Neural cell (in vitro differentiated cells): ENCODE measurements at regions not wholly inside any gene's neighbourhood (a gene's known extent, or its start where the extent isn't known, plus 50 kb on each side); places are given as distances from the start of the nearest gene placed in this dataset.

Experiments
- H2AFZ ChIP-seq: fragments of 200-600, 300-800 bp; sonication (generic), shearing (Covaris generic); 2 replicates; pipeline ENCODE4 v1.6.0; 2014; ENCODE audit warnings: low read depth, mild to moderate bottlenecking, antibody characterized with exemption, low read length, moderate library complexity
- H3F3A ChIP-seq: fragments of 200-600 bp; shearing (Covaris generic); 2 replicates; pipeline ENCODE4 v1.6.1; 2016; ENCODE audit warnings: mild to moderate bottlenecking, moderate library complexity, mixed read lengths, antibody characterized with exemption, low read length; ENCODE audit not compliant: insufficient read depth, poor library complexity, severe bottlenecking
- H3K27ac ChIP-seq: fragments of 200-600, 300-800 bp; sonication (generic), shearing (Covaris generic); 2 replicates; pipeline ENCODE4 v1.5.1; 2014; ENCODE audit warnings: mild to moderate bottlenecking, low read length, moderate library complexity
- H3K27me3 ChIP-seq: fragments of 300-800, 200-600 bp; sonication (generic), shearing (Covaris generic); 2 replicates; pipeline ENCODE4 v1.6.0; 2014; ENCODE audit warnings: mild to moderate bottlenecking, low read depth, low read length, moderate library complexity; ENCODE audit not compliant: insufficient read depth
- H3K36me3 ChIP-seq: fragments of 300-800, 200-600 bp; sonication (generic), shearing (Covaris generic); 2 replicates; pipeline ENCODE4 v1.5.1; 2014; ENCODE audit warnings: mild to moderate bottlenecking, antibody characterized with exemption, low read length, moderate library complexity; ENCODE audit not compliant: insufficient read depth
- H3K4me2 ChIP-seq: fragments of 300-800, 200-600 bp; sonication (generic), shearing (Covaris generic); 2 replicates; pipeline ENCODE4 v1.6.0; 2014; ENCODE audit warnings: mild to moderate bottlenecking, low read length
- H3K4me3 ChIP-seq: fragments of 300-800, 200-600 bp; sonication (generic), shearing (Covaris generic); 2 replicates; pipeline ENCODE4 v1.5.1; 2014; ENCODE audit warnings: mild to moderate bottlenecking, low read length, moderate library complexity
- H3K79me2 ChIP-seq: fragments of 200-600 bp; shearing (Covaris generic); replicated peaks from 2 replicates; pipeline ENCODE4 v1.6.0; 2014; ENCODE audit warnings: mild to moderate bottlenecking, low read length, moderate library complexity; ENCODE audit not compliant: insufficient read depth
- H3K9ac ChIP-seq: fragments of 300-800, 200-600 bp; sonication (generic), shearing (Covaris generic); 2 replicates; pipeline ENCODE4 v1.6.1; 2016; ENCODE audit warnings: mild to moderate bottlenecking, low read length, mixed read lengths
- H3K9me2 ChIP-seq: fragments of 200-600 bp; shearing (Covaris generic); 2 replicates; pipeline ENCODE4 v1.6.1; 2016; ENCODE audit warnings: mild to moderate bottlenecking, low read length, mixed read lengths; ENCODE audit not compliant: insufficient read depth
- H3K9me3 ChIP-seq: fragments of 200-600, 300-800 bp; sonication (generic), shearing (Covaris generic); 2 replicates; pipeline ENCODE4 v1.6.1; 2016; ENCODE audit warnings: mild to moderate bottlenecking, mixed run types, low read length, moderate library complexity, mixed read lengths
- H4K20me1 ChIP-seq: fragments of 200-600 bp; shearing (Covaris generic); 2 replicates; pipeline ENCODE4 v1.6.1; 2016; ENCODE audit warnings: mild to moderate bottlenecking, mixed run types; ENCODE audit not compliant: insufficient read depth
- EP300 ChIP-seq: fragments of 450-650 bp; conservative IDR thresholded peaks from 2 replicates; pipeline ENCODE4 v1.6.1; 2014; ENCODE audit warnings: antibody characterized with exemption, mild to moderate bottlenecking, moderate library complexity; ENCODE audit not compliant: poor library complexity, severe bottlenecking
- EZH2 ChIP-seq: fragments of 200-600, 300-800 bp; shearing (Covaris generic), sonication (generic); IDR thresholded peaks from 2 replicates; pipeline ENCODE4 v1.6.1; 2014; ENCODE audit warnings: antibody characterized with exemption, low read length, borderline replicate concordance, mild to moderate bottlenecking; ENCODE audit not compliant: insufficient read depth, poor library complexity, severe bottlenecking
- MXI1 ChIP-seq: fragments of 450-650 bp; conservative IDR thresholded peaks from 2 replicates; pipeline ENCODE4 v1.6.1; 2014; ENCODE audit warnings: antibody characterized with exemption, mild to moderate bottlenecking; ENCODE audit not compliant: poor library complexity, severe bottlenecking
- POLR2AphosphoS5 ChIP-seq: IDR thresholded peaks from 2 replicates; pipeline ENCODE4 v1.6.1; 2012
- RAD21 ChIP-seq: fragments of 450-650 bp; conservative IDR thresholded peaks from 2 replicates; pipeline ENCODE4 v1.6.1; 2014; ENCODE audit warnings: antibody characterized with exemption, mild to moderate bottlenecking, moderate library complexity
- REST ChIP-seq: IDR thresholded peaks from 2 replicates; pipeline ENCODE4 v1.6.1; 2012; ENCODE audit warnings: borderline replicate concordance
- SMC3 ChIP-seq: fragments of 450-650 bp; conservative IDR thresholded peaks from 2 replicates; pipeline ENCODE4 v1.6.1; 2014; ENCODE audit warnings: antibody characterized with exemption, mild to moderate bottlenecking, moderate library complexity; ENCODE audit not compliant: poor library complexity
- TAF1 ChIP-seq: IDR thresholded peaks from 2 replicates; pipeline ENCODE4 v1.6.1; 2012; ENCODE audit warnings: low read depth
- TF ChIP-seq, protein P1 (sequence below): fragments of 450-650 bp; IDR thresholded peaks from 2 replicates; pipeline ENCODE4 v1.5.1; 2014; ENCODE audit warnings: antibody characterized with exemption, mild to moderate bottlenecking, moderate library complexity; ENCODE audit not compliant: poor library complexity, severe bottlenecking

DNA sequence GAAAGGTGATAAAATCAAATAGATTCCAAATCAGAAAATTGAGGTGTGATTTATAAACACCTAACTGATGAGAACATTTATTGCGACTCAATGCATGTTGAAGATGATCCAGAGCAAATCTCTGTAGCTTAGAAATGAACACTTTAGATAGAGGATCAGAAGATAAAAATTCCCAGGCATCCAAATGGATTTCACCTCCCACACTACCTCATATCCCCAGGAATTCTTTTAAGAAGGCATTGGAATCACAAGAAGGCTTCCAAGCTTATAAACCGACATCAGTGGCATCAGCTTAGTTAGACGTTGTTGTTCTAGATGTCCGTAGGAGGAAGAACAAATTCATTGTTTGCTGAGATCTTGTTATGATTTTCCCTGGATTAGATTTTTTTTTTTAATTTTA lies 154.4 kb downstream of the EBLN2 start:
- Histone ChIP-seq H2AFZ (no peak overlapping the region), H3F3A (no peaks in the 10 kb centered on the region), H3K27me3 (no peaks in the 10 kb centered on the region), H3K36me3 (no peaks in the 10 kb centered on the region), H3K4me3 (no peak overlapping the region), H3K9ac (no peak overlapping the region), H3K4me2 (no peak overlapping the region), H4K20me1 (no peaks in the 10 kb centered on the region), H3K27ac (no peak overlapping the region), H3K79me2 (no peaks in the 10 kb centered on the region), H3K9me3 (no peaks in the 10 kb centered on the region), H3K9me2 (no peaks in the 10 kb centered on the region)
- no peak for TF ChIP-seq EP300

GRCh38 chr3:73216310-73216709 lies 154.9 kb downstream of the EBLN2 start:
- Histone ChIP-seq H3K4me3 (no peak overlapping the region), H4K20me1 (no peaks in the 10 kb centered on the region), H3F3A (no peaks in the 10 kb centered on the region), H3K79me2 (no peaks in the 10 kb centered on the region), H3K36me3 (no peaks in the 10 kb centered on the region), H2AFZ (no peak overlapping the region), H3K9me2 (no peaks in the 10 kb centered on the region), H3K4me2 (no peak overlapping the region), H3K9ac (no peak overlapping the region), H3K27ac (no peak overlapping the region), H3K27me3 (no peaks in the 10 kb centered on the region), H3K9me3 (no peaks in the 10 kb centered on the region)
- TF ChIP-seq EZH2 (no peak), SMC3 (no peak), EP300 (no peak), REST (no peak), RAD21 (no peak), TAF1 (no peak), MXI1 (no peak), POLR2AphosphoS5 (no peak)
- TF ChIP-seq, protein P1, sequence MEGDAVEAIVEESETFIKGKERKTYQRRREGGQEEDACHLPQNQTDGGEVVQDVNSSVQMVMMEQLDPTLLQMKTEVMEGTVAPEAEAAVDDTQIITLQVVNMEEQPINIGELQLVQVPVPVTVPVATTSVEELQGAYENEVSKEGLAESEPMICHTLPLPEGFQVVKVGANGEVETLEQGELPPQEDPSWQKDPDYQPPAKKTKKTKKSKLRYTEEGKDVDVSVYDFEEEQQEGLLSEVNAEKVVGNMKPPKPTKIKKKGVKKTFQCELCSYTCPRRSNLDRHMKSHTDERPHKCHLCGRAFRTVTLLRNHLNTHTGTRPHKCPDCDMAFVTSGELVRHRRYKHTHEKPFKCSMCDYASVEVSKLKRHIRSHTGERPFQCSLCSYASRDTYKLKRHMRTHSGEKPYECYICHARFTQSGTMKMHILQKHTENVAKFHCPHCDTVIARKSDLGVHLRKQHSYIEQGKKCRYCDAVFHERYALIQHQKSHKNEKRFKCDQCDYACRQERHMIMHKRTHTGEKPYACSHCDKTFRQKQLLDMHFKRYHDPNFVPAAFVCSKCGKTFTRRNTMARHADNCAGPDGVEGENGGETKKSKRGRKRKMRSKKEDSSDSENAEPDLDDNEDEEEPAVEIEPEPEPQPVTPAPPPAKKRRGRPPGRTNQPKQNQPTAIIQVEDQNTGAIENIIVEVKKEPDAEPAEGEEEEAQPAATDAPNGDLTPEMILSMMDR: no peak

DNA sequence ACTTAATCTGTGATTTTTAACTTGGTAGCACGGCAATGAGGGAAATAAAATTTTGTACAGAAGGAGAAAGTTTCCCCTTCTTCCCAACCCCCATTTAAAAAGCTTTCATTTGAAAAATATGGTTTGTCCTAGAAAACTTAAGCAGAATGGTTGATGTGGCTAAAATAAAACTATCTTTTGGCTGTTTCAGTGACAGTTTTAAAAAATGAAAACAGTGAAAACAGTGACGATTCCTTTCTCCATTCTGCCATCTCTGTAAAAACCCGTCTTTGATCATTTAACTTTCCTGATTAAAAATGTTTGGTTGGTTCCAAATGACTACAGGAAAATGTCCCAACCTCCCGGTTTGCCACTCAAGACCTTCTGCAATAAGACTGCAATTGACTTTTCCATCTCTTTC lies 160.7 kb downstream of the EBLN2 start:
- Histone ChIP-seq H3K27ac (no peak overlapping the region), H2AFZ (no peak overlapping the region), H3K9me3 (no peaks in the 10 kb centered on the region)

More for the DNA sequence above, 160.7 kb downstream of the EBLN2 start:
- Histone ChIP-seq H3K4me2 (no peak overlapping the region), H3K36me3 (no peaks in the 10 kb centered on the region), H4K20me1 (no peaks in the 10 kb centered on the region), H3K27me3 (no peaks in the 10 kb centered on the region), H3K9me2 (no peaks in the 10 kb centered on the region), H3K79me2 (no peaks in the 10 kb centered on the region), H3K9ac (no peak overlapping the region), H3K4me3 (no peak overlapping the region), H3F3A (no peaks in the 10 kb centered on the region)
- TF ChIP-seq SMC3: no peak
- no peak for TF ChIP-seq EP300
- no peak for TF ChIP-seq TAF1
- no peak for TF ChIP-seq REST
- TF ChIP-seq EZH2: no peak
- no peak for TF ChIP-seq RAD21
